ENCODE measurements at regions not wholly inside any gene's neighbourhood (a gene's known extent, or its start where the extent isn't known, plus 50 kb on each side); places are given as distances from the start of the nearest gene placed in this dataset.

DNA sequence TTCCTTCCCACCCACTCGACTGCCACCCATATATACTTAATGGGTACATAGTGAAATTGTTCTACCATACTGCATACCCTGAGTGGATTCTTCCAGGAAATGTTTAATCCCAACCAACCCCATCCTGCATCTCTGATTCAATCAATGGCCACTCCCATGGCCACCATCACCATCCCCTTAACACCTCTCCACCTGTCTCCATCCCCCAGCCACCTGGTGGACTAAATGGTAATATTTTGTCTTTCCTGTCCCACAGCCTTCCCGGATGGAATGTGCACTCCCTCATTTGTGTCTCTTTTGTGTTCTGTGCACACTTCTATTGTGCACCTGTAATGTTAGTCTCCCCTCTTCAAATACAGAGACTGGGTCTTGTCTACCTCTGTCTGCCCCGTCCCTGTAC is 259.9 kb downstream of the ALDH8A1 start:
- H2AK5ac ChIP-seq (ENCODE audit: low read depth, low read length), result no peak overlapping the region
- no peak overlapping the region for H3K4me3 ChIP-seq (ENCODE audit: extremely low read depth in 1 of 4, insufficient read depth in 2 of 4, low read depth in 3 of 4, low read length in 4 of 4)
- H3K79me2 ChIP-seq (ENCODE audit: control insufficient read depth in 1 of 2, insufficient read depth in 2 of 2, low read length in 2 of 2), result no peaks in the 10 kb centered on the region
- H3K56ac ChIP-seq (replicated peaks; ENCODE audit: insufficient read length, low read depth, low read length), result no peak overlapping the region
- H3K9ac ChIP-seq (replicated peaks in 1 of 4; ENCODE audit: extremely low read depth in 1 of 4, low read depth in 3 of 4, low read length in 3 of 4), result no peak overlapping the region
- no peak for DNase-seq (ENCODE audit: low read depth in 1 of 2, low spot score in 2 of 2)
- no peak overlapping the region for H3K27ac ChIP-seq (ENCODE audit: low read depth, low read length)
- H3K4ac ChIP-seq (replicated peaks; ENCODE audit: insufficient read length, low read depth, low read length), result no peak overlapping the region
- H3K79me1 ChIP-seq (ENCODE audit: low read depth, low read length), result no peaks in the 10 kb centered on the region
- no peak for FAIRE-seq
- TF ChIP-seq, protein P1, sequence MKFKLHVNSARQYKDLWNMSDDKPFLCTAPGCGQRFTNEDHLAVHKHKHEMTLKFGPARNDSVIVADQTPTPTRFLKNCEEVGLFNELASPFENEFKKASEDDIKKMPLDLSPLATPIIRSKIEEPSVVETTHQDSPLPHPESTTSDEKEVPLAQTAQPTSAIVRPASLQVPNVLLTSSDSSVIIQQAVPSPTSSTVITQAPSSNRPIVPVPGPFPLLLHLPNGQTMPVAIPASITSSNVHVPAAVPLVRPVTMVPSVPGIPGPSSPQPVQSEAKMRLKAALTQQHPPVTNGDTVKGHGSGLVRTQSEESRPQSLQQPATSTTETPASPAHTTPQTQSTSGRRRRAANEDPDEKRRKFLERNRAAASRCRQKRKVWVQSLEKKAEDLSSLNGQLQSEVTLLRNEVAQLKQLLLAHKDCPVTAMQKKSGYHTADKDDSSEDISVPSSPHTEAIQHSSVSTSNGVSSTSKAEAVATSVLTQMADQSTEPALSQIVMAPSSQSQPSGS (IDR thresholded peaks at IDR 0.05; ENCODE audit: low read length), result no peak
- TF ChIP-seq JUND (IDR thresholded peaks at IDR 0.05; ENCODE audit: low read length) (no peak), SP4 (IDR thresholded peaks at IDR 0.05; ENCODE audit: low read length) (no peak), BCL11A (IDR thresholded peaks at IDR 0.05; ENCODE audit: low read depth in 2 of 2, low read length in 2 of 2) (no peak), MAFK (IDR thresholded peaks at IDR 0.05; ENCODE audit: low read depth, low read length) (no peak), CBX5 (IDR thresholded peaks at IDR 0.05; ENCODE audit: low read depth, low read length) (no peak), MAX (IDR thresholded peaks at IDR 0.05) (no peak), EP300 (IDR thresholded peaks at IDR 0.05; ENCODE audit: borderline replicate concordance in 1 of 2, low read depth in 2 of 2, low read length in 2 of 2) (no peak), EZH2 (IDR thresholded peaks at IDR 0.05; ENCODE audit: low read depth, low read length, severe bottlenecking) (no peak), ZNF274 (IDR thresholded peaks at IDR 0.05; ENCODE audit: borderline replicate concordance, extremely low read depth, low read length) (no peak), FOSL1 (IDR thresholded peaks at IDR 0.05; ENCODE audit: insufficient read depth, low read depth, low read length) (no peak)
- H2BK12ac ChIP-seq (ENCODE audit: low read depth, low read length), result no peak overlapping the region
- no peak overlapping the region for H3K18ac ChIP-seq (ENCODE audit: extremely low read depth, low read length)
- ChIA-PET POLR2A (ENCODE audit: partially characterized antibody) (no interaction called here), CTCF (ENCODE audit: partially characterized antibody) (interaction anchor here (0.8 to 2.2 kb wide), 7 partner anchors 9 to 85 kb away, joined by 3 to 6 read pairs (median 3); no protein-coding TSS in a partner anchor)
- H3K27me3 ChIP-seq (replicated peaks in 1 of 4; ENCODE audit: control insufficient read depth in 3 of 4, extremely low read depth in 1 of 4, insufficient read depth in 3 of 4, low read length in 3 of 4), result no peaks in the 10 kb centered on the region
- no peak overlapping the region for H2BK5ac ChIP-seq (ENCODE audit: low read depth, low read length)
- H3K4me1 ChIP-seq (replicated peaks in 1 of 4; ENCODE audit: control insufficient read depth in 3 of 4, insufficient read depth in 4 of 4, low read length in 3 of 4), result no peaks in the 10 kb centered on the region
- no peaks in the 10 kb centered on the region for H3K23me2 ChIP-seq (ENCODE audit: low read depth, low read length)
- no peak overlapping the region for H3K23ac ChIP-seq (ENCODE audit: insufficient read length)
- H4K5ac ChIP-seq (ENCODE audit: insufficient read length, low read depth, low read length), result no peak overlapping the region
- H4K91ac ChIP-seq (replicated peaks; ENCODE audit: insufficient read length, low read length), result no peak overlapping the region
- no peak overlapping the region for H2BK15ac ChIP-seq (ENCODE audit: low read length)
- no peaks in the 10 kb centered on the region for H3K9me3 ChIP-seq (ENCODE audit: insufficient read depth in 2 of 2, low read depth in 1 of 2, low read length in 1 of 2)
- H3K36me3 ChIP-seq (ENCODE audit: control insufficient read depth in 2 of 4, insufficient read depth in 4 of 4, low read length in 3 of 4), result no peaks in the 10 kb centered on the region
- H4K8ac ChIP-seq (ENCODE audit: extremely low read depth, insufficient read depth, low read length), result no peak overlapping the region
- 89% methylated on average over 3 of the region's 3 CpGs; no CpG with 5 or more reads in 1 of the 2 experiments for WGBS, 2 experiments (ENCODE audit: extremely low coverage in 1 of 2, insufficient coverage in 1 of 2, insufficient read length in 1 of 2, insufficient replicate concordance in 2 of 2, low coverage in 1 of 2, low lambda C conversion rate in 2 of 2, missing lambda C conversion rate in 1 of 2)
- no peak overlapping the region for H2BK120ac ChIP-seq (replicated peaks; ENCODE audit: low read depth, low read length)
- no peak overlapping the region for H3K14ac ChIP-seq (ENCODE audit: insufficient read length)
- no peak overlapping the region for H3K4me2 ChIP-seq (ENCODE audit: insufficient read depth in 1 of 2, low read depth in 2 of 2, low read length in 2 of 2)
- no peak overlapping the region for H2BK20ac ChIP-seq (ENCODE audit: low read length)
- no peak overlapping the region for H2AFZ ChIP-seq (ENCODE audit: low read length)
- no peaks in the 10 kb centered on the region for H4K20me1 ChIP-seq (replicated peaks in 1 of 2; ENCODE audit: control insufficient read depth in 1 of 2, insufficient read depth in 2 of 2, low read length in 2 of 2)
